ENCODE measurements at regions not wholly inside any gene's neighbourhood (a gene's known extent, or its start where the extent isn't known, plus 50 kb on each side); places are given as distances from the start of the nearest gene placed in this dataset.

- DNase-seq: peak; percentile 76
Observed at GRCh38 chr10:61138708-61139591, 195.0 kb upstream of the RHOBTB1 start.

GRCh38 chr10:61136139-61136538 lies 192.2 kb upstream of the RHOBTB1 start:
- peak; percentile 51 for DNase-seq

- DNase-seq: no peak
Observed at GRCh38 chr10:61135276-61135721, 191.3 kb upstream of the RHOBTB1 start.

GRCh38 chr10:61130366-61130765 lies 186.4 kb upstream of the RHOBTB1 start:
- DNase-seq: no peak

GRCh38 chr10:61128196-61128595 lies 184.2 kb upstream of the RHOBTB1 start:
- no peak for DNase-seq

- DNase-seq: no peak
Observed at GRCh38 chr10:61125560-61126170, 181.7 kb upstream of the RHOBTB1 start.

- DNase-seq: no peak
Observed at GRCh38 chr10:61124756-61125530, 181.0 kb upstream of the RHOBTB1 start.

GRCh38 chr10:61120805-61121204 lies 176.8 kb upstream of the RHOBTB1 start:
- DNase-seq: no peak

- no peak for DNase-seq
Observed at GRCh38 chr10:61119573-61119972, 175.6 kb upstream of the RHOBTB1 start.

- no peak for DNase-seq
Observed at GRCh38 chr10:61115897-61116296, 171.9 kb upstream of the RHOBTB1 start.

GRCh38 chr10:61112771-61113170 lies 168.8 kb upstream of the RHOBTB1 start:
- DNase-seq: no peak

GRCh38 chr10:61110936-61111335 lies 167.0 kb upstream of the RHOBTB1 start:
- no peak for DNase-seq

GRCh38 chr10:61110188-61110844 lies 166.3 kb upstream of the RHOBTB1 start:
- peak; percentile 89 for DNase-seq

- peak; percentile 20 for DNase-seq
Observed at GRCh38 chr10:61108915-61109314, 164.9 kb upstream of the RHOBTB1 start.

- no peak for DNase-seq
Observed at GRCh38 chr10:61100887-61101286, 156.9 kb upstream of the RHOBTB1 start.

- DNase-seq: no peak
Observed at GRCh38 chr10:61099756-61100155, 155.8 kb upstream of the RHOBTB1 start.

- no peak for DNase-seq
Observed at GRCh38 chr10:61098966-61099365, 155.0 kb upstream of the RHOBTB1 start.

- DNase-seq: no peak
Observed at GRCh38 chr10:61097026-61097425, 153.0 kb upstream of the RHOBTB1 start.

GRCh38 chr10:61096056-61096455 lies 152.1 kb upstream of the RHOBTB1 start:
- no peak for DNase-seq

GRCh38 chr10:61091531-61091930 lies 147.5 kb upstream of the RHOBTB1 start:
- DNase-seq: no peak

GRCh38 chr10:61089251-61089650 lies 145.3 kb upstream of the RHOBTB1 start:
- no peak for DNase-seq

GRCh38 chr10:61084493-61084892 lies 140.5 kb upstream of the RHOBTB1 start:
- DNase-seq: no peak

GRCh38 chr10:61081301-61081700 lies 137.3 kb upstream of the RHOBTB1 start:
- no peak for DNase-seq
